ENCODE measurements at regions not wholly inside any gene's neighbourhood (a gene's known extent, or its start where the extent isn't known, plus 50 kb on each side); places are given as distances from the start of the nearest gene placed in this dataset.

DNA sequence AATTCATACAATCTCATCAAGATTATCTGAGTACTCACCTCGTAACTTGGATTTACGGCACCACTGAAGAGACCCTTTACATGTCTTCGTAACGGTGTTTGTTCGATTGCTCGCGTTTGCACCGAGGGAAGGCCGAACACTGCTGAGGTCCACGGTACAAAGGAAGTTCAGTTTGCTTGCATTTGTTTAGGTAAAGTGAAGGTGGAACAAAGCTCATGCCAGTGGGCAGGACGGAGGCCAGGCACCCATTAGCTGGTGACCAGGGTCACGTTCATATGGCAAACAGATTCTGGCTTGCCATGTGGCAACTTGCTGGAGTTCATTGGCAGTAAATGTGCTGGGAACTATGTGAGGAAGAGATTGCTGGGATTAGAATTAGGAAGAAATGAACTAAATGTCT, 164.8 kb downstream of the MACROH2A1 start:
- TF ChIP-seq, protein P1, sequence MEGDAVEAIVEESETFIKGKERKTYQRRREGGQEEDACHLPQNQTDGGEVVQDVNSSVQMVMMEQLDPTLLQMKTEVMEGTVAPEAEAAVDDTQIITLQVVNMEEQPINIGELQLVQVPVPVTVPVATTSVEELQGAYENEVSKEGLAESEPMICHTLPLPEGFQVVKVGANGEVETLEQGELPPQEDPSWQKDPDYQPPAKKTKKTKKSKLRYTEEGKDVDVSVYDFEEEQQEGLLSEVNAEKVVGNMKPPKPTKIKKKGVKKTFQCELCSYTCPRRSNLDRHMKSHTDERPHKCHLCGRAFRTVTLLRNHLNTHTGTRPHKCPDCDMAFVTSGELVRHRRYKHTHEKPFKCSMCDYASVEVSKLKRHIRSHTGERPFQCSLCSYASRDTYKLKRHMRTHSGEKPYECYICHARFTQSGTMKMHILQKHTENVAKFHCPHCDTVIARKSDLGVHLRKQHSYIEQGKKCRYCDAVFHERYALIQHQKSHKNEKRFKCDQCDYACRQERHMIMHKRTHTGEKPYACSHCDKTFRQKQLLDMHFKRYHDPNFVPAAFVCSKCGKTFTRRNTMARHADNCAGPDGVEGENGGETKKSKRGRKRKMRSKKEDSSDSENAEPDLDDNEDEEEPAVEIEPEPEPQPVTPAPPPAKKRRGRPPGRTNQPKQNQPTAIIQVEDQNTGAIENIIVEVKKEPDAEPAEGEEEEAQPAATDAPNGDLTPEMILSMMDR (IDR thresholded peaks at IDR 0.05), result no peak
- TF ChIP-seq, protein P2, sequence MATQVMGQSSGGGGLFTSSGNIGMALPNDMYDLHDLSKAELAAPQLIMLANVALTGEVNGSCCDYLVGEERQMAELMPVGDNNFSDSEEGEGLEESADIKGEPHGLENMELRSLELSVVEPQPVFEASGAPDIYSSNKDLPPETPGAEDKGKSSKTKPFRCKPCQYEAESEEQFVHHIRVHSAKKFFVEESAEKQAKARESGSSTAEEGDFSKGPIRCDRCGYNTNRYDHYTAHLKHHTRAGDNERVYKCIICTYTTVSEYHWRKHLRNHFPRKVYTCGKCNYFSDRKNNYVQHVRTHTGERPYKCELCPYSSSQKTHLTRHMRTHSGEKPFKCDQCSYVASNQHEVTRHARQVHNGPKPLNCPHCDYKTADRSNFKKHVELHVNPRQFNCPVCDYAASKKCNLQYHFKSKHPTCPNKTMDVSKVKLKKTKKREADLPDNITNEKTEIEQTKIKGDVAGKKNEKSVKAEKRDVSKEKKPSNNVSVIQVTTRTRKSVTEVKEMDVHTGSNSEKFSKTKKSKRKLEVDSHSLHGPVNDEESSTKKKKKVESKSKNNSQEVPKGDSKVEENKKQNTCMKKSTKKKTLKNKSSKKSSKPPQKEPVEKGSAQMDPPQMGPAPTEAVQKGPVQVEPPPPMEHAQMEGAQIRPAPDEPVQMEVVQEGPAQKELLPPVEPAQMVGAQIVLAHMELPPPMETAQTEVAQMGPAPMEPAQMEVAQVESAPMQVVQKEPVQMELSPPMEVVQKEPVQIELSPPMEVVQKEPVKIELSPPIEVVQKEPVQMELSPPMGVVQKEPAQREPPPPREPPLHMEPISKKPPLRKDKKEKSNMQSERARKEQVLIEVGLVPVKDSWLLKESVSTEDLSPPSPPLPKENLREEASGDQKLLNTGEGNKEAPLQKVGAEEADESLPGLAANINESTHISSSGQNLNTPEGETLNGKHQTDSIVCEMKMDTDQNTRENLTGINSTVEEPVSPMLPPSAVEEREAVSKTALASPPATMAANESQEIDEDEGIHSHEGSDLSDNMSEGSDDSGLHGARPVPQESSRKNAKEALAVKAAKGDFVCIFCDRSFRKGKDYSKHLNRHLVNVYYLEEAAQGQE (IDR thresholded peaks at IDR 0.05), result no peak
- no peak for TF ChIP-seq CBX8 (IDR thresholded peaks at IDR 0.05)
- no peak for TF ChIP-seq SMC3 (IDR thresholded peaks at IDR 0.05)
- TF ChIP-seq FOSB (CRISPR knock-in tag; IDR thresholded peaks at IDR 0.05), result no peak
- TF ChIP-seq POLR2A (IDR thresholded peaks at IDR 0.05; ENCODE audit: low read length), result no peak
- no peak for TF ChIP-seq TP53 (CRISPR knock-in tag; IDR thresholded peaks at IDR 0.05)
- no peak for TF ChIP-seq ZSCAN20 (CRISPR knock-in tag; IDR thresholded peaks at IDR 0.05)
- TF ChIP-seq, protein P3, sequence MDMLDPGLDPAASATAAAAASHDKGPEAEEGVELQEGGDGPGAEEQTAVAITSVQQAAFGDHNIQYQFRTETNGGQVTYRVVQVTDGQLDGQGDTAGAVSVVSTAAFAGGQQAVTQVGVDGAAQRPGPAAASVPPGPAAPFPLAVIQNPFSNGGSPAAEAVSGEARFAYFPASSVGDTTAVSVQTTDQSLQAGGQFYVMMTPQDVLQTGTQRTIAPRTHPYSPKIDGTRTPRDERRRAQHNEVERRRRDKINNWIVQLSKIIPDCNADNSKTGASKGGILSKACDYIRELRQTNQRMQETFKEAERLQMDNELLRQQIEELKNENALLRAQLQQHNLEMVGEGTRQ (IDR thresholded peaks at IDR 0.05), result no peak
- TF ChIP-seq SREBF2 (IDR thresholded peaks at IDR 0.05), result no peak
- TF ChIP-seq EP300 (IDR thresholded peaks at IDR 0.05), result no peak
- no peak for TF ChIP-seq ZFP36 (IDR thresholded peaks at IDR 0.05; ENCODE audit: borderline replicate concordance, partially characterized antibody)

All from A549 (cell line).